HEK293T (cell line): ENCODE measurements at regions not wholly inside any gene's neighbourhood (a gene's known extent, or its start where the extent isn't known, plus 50 kb on each side); places are given as distances from the start of the nearest gene placed in this dataset.

Experiments
- ARNT ChIP-seq: fragments of 450-650 bp; IDR thresholded peaks from 2 replicates; pipeline ENCODE4 v1.6.1; 2017; ENCODE audit warnings: mild to moderate bottlenecking
- BHLHE40 ChIP-seq: fragments of 450-650 bp; IDR thresholded peaks from 2 replicates; pipeline ENCODE4 v1.6.1; 2016; ENCODE audit warnings: mild to moderate bottlenecking, moderate library complexity, borderline replicate concordance
- CTBP1 ChIP-seq: fragments of 450-650 bp; IDR thresholded peaks from 2 replicates; pipeline ENCODE4 v1.6.1; 2016; ENCODE audit warnings: borderline replicate concordance
- ELF4 ChIP-seq: fragments of 450-650 bp; IDR thresholded peaks from 2 replicates; pipeline ENCODE4 v1.6.1; 2017; ENCODE audit warnings: antibody characterized with exemption
- FOXA1 ChIP-seq: fragments of 450-650 bp; IDR thresholded peaks from 2 replicates; pipeline ENCODE4 v1.6.1; 2016; ENCODE audit warnings: mild to moderate bottlenecking
- FOXK2 ChIP-seq: fragments of 450-650 bp; IDR thresholded peaks from 2 replicates; pipeline ENCODE4 v1.6.1; 2016; ENCODE audit warnings: mild to moderate bottlenecking
- FOXM1 ChIP-seq: fragments of 450-650 bp; IDR thresholded peaks from 2 replicates; pipeline ENCODE4 v1.6.1; 2017; ENCODE audit warnings: mild to moderate bottlenecking, borderline replicate concordance
- L3MBTL2 ChIP-seq: fragments of 450-650 bp; conservative IDR thresholded peaks from 2 replicates; pipeline ENCODE4 v1.6.1; 2016; ENCODE audit warnings: mild to moderate bottlenecking
- LEF1 ChIP-seq: fragments of 450-650 bp; IDR thresholded peaks from 2 replicates; pipeline ENCODE4 v1.6.1; 2017; ENCODE audit warnings: mild to moderate bottlenecking, borderline replicate concordance
- NFRKB ChIP-seq: fragments of 450-650 bp; IDR thresholded peaks from 2 replicates; pipeline ENCODE4 v1.6.1; 2016; ENCODE audit warnings: mild to moderate bottlenecking, moderate library complexity
- PKNOX1 ChIP-seq: fragments of 450-650 bp; IDR thresholded peaks from 2 replicates; pipeline ENCODE4 v1.6.1; 2016
- SP1 ChIP-seq: fragments of 450-650 bp; IDR thresholded peaks from 2 replicates; pipeline ENCODE4 v1.6.1; 2017
- SUZ12 ChIP-seq: fragments of 450-650 bp; IDR thresholded peaks from 2 replicates; pipeline ENCODE4 v1.6.1; 2016; ENCODE audit warnings: mild to moderate bottlenecking
- TARDBP ChIP-seq: fragments of 450-650 bp; IDR thresholded peaks from 2 replicates; pipeline ENCODE4 v1.6.1; 2016

- TF ChIP-seq NFRKB = no peak
- TF ChIP-seq SP1 = no peak
- no peak for TF ChIP-seq PKNOX1
- TF ChIP-seq ARNT = no peak
- no peak for TF ChIP-seq BHLHE40
- no peak for TF ChIP-seq SUZ12
- no peak for TF ChIP-seq L3MBTL2
- no peak for TF ChIP-seq LEF1
- no peak for TF ChIP-seq FOXM1
- TF ChIP-seq TARDBP = no peak
- TF ChIP-seq FOXA1 = no peak
- TF ChIP-seq FOXK2 = no peak
- no peak for TF ChIP-seq CTBP1
- no peak for TF ChIP-seq ELF4
Measured at GRCh38 chr2:129641371-129641770, 338.1 kb upstream of the RAB6C start.
